HG02970 (cell line): ENCODE measurements at regions not wholly inside any gene's neighbourhood (a gene's known extent, or its start where the extent isn't known, plus 50 kb on each side); places are given as distances from the start of the nearest gene placed in this dataset.
"Not testable (repeated sequence)": the region's sequence is repeated elsewhere in the genome, so short reads cannot be mapped to it uniquely, and the experiment has no call there.

ENCODE experiments used
- ATAC-seq: cut with Tn5 transposase; IDR thresholded peaks from one replicate; pipeline ENCODE4 v1.9.1; 2021; ENCODE audit warnings: mild to moderate bottlenecking, moderate library complexity, moderate number of reproducible peaks; ENCODE audit not compliant: unreplicated experiment, low FRiP score

DNA sequence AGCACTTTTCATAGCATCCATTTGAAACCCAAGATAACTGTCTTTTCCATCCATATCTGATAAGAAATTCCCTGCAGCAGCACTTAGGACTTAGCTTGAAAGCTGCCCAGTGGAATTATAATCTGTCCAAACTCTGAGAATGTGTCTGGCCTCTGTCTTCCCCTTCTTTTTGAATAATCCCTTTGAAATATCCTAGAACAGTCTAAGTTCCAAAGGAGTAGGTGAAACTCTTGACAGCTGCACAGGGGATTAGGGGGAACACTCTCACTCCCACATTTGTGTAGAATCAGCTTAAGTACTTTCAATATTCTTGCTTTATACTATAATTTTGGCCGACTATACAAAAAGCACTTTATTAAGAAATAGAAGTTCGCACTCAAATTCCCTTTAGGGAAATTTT, 157.7 kb downstream of the PAPSS1 start:
- no peak for ATAC-seq

DNA sequence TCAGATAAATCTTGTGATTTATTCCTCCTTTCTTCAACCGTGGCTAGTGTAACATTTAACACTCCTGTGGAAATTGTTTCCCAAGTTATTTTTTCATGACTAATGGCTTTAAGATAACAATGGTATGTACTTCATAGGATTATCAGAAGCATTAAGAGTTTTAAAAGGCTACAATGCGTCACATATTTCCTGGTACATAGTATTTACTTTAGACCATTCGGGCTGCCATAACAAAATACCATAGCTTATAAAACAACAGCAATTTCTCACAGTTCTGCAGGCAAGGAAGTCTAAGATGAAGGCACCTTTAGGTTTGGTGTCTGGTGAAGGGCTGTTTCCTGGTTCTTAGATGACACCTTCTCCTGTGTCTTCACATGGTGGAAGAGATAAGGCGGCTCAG, 158.6 kb downstream of the PAPSS1 start:
- ATAC-seq = no peak

DNA sequence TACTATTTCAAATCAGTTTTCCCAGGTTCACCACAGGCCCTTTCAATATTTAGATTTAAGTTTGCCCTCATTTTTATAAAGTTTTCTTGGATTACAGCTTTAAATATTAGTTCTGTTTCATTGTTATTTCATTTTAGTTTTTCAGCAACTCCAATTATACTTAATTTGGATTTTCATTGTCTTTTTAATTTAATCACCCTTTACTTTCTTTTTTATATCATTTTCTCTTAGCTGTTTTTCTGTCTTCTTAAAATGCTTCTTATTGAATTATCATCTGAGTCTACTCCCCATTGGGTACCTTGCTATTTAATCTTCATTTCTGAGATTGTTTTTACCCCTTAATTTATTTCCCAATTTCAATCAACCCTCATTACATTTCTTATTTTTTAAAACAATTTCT, 160.4 kb downstream of the PAPSS1 start:
- ATAC-seq = no peak

- no peak for ATAC-seq
Measured at GRCh38 chr4:107552306-107552705, 167.7 kb downstream of the PAPSS1 start.

DNA sequence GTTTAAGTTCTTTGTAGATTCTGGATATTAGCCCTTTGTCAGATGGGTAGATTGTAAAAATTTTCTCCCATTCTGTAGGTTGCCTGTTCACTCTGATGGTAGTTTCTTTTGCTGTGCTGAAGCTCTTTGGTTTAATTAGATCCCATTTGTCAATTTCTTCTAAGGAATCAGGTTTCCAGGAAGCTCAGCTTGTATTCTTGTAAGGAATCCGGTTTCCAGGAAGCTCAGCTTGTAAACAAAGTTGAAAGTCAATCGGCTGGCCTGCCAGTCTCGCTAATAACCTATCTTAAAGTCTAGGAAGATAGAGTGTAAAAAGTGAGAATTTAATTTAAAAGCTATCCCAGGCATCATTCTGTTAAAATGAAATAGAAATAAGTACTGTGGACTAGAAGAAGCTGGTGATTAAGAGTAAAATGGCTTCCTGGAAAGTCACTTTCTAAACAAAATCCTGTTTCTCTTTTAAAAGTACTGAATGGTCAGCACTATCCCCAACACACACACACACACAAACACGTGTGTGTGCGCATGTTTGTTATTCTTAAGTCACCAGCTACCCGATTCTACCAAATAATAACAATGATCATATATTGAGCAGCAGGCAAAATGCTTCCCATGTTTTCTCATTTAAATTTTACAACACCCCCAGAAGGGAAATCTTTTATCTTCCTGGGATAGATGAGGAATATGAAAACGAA, 171.7 kb downstream of the PAPSS1 start:
- no peak for ATAC-seq

DNA sequence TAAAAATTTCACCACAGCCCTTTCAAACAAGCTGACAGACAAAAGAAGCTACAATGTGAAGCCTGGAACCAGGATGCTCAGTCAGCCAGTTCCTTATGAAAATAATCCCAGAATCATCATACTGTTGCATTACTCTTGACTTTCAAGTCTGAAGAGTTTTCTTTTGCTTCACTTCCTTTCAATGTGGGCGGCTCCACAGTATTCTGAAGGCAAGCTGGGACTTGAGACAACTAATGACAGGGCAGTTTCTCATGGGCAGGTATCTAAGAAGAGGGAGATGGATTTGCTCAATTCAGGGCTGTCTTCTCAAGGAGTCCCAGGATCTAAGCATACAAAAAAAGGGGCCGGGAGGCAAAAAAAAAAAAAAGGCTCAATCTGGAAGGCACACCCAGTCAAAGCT, 173.4 kb downstream of the PAPSS1 start:
- ATAC-seq = no peak

DNA sequence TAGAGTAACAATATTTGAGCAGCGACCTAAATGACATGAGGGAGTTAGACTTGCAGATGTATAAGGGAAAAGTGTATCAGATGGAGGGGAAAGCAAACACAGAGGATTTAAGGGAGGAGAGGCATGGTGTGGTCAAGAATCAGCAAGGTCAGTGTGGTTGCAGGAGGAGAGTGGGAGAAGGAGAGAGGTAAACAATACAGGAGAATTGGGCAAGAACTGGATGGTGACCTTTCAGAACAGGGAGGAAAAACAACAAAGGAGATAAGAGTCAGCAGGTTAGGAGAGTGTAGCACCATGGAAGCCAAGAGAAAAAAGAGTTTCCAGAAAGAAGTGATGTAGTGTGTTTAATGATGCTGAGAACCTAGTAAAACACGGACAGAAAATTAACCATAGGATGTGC, 178.5 kb downstream of the PAPSS1 start:
- no peak for ATAC-seq

DNA sequence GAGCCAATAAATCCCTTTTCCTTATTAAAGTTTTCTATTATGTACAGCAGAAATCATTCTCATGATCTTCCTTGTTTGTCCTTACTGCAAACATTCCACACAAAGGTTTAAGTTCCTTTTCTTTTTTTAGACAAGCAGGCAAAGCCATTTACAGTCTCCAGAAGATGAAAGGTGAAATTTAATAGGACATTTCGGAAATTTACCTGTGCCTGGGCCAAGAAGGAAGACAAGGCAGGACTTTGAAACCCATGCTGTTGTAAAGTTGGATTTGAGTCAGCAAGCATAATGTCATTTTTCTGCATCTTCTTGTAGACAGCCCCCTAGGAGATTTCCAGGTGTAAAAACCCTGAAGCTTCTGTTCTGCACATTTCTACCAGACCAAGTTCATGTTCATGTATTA, 188.1 kb downstream of the PAPSS1 start:
- no peak for ATAC-seq

DNA sequence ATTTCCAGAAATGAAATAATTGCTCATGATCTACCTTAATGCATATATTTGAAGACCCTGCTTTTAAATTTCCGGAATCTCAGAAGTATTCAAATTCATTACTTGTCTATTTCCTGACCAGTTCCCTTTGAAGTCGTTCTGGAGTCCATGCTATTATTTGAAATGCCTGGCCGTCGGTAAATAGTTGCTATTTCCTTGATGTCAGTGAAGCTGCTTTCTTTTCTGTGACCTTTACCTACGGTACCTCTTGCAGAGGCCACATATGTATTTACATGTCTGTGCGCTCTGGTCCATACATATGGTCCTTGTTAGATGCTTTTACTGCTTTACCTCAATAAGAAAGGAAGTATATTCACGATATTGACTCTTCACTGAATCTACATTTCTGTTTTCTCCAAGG, 199.7 kb downstream of the PAPSS1 start:
- no peak for ATAC-seq

GRCh38 chr4:107519053-107519452, 201.0 kb downstream of the PAPSS1 start:
- ATAC-seq = no peak

DNA sequence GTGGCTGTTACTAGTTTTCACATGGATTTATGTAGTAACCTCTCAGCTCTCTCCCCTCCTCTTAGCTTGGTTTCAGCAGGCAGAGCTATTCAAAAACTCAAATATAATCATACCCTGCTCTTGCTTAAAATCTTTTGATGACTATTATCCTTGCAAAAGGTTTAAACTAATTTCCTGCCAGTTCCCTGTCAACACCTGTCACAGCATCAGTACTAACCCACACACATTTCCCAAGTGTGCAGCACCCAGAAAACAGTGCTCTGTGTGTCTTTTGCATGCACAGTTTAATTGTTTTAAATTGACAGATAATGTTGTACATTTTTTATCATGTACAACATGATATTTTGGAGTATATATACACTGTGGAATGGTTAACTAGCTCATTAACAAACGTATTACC, 202.0 kb downstream of the PAPSS1 start:
- no peak for ATAC-seq

DNA sequence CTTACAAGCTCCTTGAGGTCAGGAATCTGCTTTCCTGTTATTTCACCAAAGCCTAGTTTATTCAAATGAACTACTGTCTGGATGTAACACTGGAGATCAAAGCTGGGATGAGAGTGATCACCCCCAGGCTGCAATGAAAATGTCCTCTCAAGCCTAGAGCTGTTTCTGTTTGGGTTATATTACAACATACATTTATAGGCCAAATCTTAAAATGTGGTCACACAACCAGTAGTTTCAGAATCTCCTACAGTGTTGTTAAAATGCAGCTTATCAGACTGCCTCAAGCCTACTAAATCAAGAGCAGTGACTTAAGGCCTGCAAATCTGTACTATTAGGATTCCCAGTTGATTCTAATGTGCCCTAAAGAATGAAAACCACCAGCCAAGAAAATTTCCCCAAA, 207.5 kb downstream of the PAPSS1 start:
- no peak for ATAC-seq

GRCh38 chr4:107509615-107510014, 210.4 kb downstream of the PAPSS1 start:
- ATAC-seq = no peak

- ATAC-seq = no peak
Measured at GRCh38 chr4:107500551-107500950, 219.5 kb downstream of the PAPSS1 start.

DNA sequence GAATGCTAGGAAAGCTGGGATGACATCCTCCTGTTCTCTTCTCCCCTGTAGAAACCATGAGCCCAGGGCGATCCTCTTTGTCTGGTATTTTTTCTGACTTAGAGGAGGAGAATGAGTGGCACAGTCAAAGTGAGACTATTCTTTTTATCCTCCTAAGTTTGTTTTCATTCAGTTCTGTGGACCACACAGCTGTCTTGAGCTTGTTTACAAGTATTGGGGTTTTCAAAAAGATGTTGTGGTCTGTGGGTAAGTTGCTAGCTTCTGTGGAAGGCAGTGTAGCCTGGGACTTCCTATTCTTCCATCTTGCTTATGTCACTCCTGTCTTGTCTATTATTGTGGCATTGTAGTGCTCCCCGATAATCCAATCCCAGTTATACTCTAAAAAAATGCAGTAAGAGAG, 223.0 kb downstream of the PAPSS1 start:
- no peak for ATAC-seq

- no peak for ATAC-seq
Measured at GRCh38 chr4:107492566-107492965, 227.5 kb downstream of the PAPSS1 start.

DNA sequence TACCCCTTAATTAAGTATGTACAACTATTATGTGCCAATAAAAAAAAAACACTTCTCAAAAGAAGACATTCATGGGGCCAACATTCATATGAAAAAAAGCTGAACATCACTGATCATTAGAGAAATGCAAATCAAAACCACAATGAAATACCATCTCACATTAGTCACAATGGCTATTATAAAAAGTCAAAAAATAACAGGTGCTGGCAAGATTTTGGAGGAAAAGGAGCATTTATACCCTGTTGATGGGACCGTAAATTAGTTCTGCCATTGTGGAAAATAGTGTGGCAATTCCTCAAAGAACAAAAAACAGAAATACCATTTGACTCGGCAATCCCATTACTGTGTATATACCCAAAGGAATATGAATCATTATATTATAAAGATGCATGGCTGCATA, 229.9 kb downstream of the PAPSS1 start:
- ATAC-seq = no peak

DNA sequence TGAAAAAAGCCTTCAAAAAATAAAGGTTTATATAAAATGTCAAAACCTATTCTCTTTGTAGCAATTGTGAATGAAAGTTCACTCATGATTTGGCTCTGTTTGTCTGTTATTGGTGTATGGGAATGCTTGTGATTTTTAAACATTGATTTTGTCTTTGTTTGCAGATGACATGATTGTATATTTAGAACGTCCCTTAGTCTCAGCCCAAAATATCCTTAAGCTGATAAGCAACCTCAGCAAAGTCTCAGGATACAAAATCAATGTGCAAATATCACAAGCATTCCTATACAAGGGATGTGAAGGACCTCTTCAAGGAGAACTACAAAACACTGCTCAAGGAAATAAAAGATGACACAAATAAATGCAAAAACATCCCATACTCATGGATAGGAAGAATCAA, 236.4 kb downstream of the PAPSS1 start:
- not testable (repeated sequence) for ATAC-seq

GRCh38 chr4:107482546-107482945, 237.5 kb downstream of the PAPSS1 start:
- ATAC-seq = no peak

- no peak for ATAC-seq
Measured at GRCh38 chr4:107478327-107478980, 241.6 kb downstream of the PAPSS1 start.

DNA sequence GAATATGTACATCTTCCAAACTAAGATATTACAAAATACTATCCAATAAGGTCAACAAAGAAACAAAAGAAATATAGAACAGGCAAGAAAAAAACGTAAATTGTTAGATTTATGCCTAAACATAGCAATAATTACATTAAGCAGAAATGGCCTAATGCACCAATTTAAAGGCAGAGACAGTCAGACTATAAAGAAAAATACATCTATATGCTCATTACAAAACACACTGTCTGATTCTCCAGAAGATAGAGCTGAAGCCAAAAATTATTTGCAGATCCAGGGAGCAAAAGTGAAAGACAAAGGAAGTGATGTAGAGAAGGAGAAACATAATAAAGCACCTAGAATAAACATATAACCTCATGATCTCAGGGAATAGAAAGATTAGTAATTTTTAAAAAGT, 246.9 kb downstream of the PAPSS1 start:
- ATAC-seq = no peak

- ATAC-seq = no peak
Measured at GRCh38 chr4:107472265-107472948, 247.6 kb downstream of the PAPSS1 start.
